HFF-Myc (cell line): ENCODE measurements at regions not wholly inside any gene's neighbourhood (a gene's known extent, or its start where the extent isn't known, plus 50 kb on each side); places are given as distances from the start of the nearest gene placed in this dataset.
"Not testable (repeated sequence)": the region's sequence is repeated elsewhere in the genome, so short reads cannot be mapped to it uniquely, and the experiment has no call there.

Experiments
- DNase-seq: peaks from one replicate; pipeline ENCODE4 v3.0.0-alpha.2; 2011; ENCODE audit warnings: low read depth; ENCODE audit errors: extremely low read depth
- H3K4me3 ChIP-seq: replicated peaks from 2 replicates; pipeline ENCODE4 v1.5.1; 2011; ENCODE audit warnings: low read depth, mild to moderate bottlenecking, control low read depth, low read length
- TF ChIP-seq, protein P1 (sequence below): IDR thresholded peaks from 2 replicates; pipeline ENCODE4 v1.5.1; 2012; ENCODE audit warnings: mild to moderate bottlenecking, low read depth, low read length, control low read depth; ENCODE audit errors: missing control alignments

DNA sequence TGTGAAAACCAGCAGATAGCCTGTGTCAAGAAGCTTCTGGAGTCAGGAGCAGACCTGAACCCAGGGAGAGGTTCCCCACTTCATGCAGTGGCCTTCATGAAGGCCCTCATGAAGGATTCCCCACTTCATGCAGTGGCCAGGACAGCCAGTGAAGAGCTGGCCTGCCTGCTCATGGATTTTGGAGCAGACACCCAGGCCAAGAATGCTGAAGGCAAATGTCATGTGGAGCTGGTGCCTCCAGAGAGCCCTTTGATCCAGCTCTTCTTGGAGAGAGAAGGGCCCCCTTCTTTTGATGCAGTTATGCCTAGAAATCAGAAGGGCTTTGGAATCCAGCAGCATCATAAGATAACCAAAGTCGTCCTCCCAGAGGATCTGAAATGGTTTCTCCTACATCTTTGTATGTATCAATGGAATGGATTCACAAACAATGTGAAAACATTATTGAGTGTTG, 103.9 kb upstream of the CHD2 start:
- no peak for DNase-seq
- TF ChIP-seq, protein P1, sequence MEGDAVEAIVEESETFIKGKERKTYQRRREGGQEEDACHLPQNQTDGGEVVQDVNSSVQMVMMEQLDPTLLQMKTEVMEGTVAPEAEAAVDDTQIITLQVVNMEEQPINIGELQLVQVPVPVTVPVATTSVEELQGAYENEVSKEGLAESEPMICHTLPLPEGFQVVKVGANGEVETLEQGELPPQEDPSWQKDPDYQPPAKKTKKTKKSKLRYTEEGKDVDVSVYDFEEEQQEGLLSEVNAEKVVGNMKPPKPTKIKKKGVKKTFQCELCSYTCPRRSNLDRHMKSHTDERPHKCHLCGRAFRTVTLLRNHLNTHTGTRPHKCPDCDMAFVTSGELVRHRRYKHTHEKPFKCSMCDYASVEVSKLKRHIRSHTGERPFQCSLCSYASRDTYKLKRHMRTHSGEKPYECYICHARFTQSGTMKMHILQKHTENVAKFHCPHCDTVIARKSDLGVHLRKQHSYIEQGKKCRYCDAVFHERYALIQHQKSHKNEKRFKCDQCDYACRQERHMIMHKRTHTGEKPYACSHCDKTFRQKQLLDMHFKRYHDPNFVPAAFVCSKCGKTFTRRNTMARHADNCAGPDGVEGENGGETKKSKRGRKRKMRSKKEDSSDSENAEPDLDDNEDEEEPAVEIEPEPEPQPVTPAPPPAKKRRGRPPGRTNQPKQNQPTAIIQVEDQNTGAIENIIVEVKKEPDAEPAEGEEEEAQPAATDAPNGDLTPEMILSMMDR, result no peak
- no peak overlapping the region for H3K4me3 ChIP-seq

DNA sequence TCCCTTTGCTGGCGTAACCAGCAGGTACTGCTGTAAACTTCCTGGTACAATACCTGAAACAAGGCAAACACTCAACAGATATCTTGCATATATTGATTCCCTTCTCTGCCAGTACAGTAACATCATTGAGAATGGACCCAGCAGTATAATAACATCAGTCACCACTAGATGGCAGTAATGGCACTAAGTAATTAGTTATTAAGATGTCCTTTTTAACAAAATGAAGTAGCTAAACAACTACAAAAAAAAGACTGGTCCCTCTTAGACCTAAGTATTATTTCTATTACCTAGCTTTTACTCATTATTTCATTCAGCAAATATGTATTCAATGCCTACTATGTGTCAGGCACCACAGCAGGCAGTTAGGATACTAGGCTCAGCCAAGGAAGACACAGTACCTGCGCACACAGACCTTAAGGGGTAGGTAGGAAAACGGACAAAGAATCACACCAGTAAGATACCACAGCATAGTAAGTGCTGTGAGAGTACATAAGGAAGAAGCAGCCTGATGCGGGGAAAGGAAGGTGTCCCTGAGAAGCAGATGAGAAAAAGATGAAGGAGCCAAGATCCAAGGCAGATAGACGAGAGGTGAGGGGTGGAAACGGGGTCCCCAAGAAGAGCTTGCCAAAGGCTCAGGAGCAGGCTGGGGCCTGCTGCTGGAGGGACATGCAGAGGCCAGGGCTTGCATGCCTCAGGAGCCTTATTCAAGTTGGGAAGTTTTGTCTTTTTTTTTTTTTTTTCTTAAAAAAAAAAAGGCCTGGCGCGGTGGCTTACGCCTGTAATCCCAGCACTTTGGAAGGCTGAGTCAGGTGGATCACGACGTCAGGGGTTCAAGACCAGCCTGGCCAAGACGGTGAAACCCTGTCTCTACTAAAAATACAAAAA, 102.7 kb upstream of the CHD2 start:
- H3K4me3 ChIP-seq, result no peak overlapping the region
- TF ChIP-seq, protein P1, result peak; percentile 45
- DNase-seq, result peak; percentile 75

DNA sequence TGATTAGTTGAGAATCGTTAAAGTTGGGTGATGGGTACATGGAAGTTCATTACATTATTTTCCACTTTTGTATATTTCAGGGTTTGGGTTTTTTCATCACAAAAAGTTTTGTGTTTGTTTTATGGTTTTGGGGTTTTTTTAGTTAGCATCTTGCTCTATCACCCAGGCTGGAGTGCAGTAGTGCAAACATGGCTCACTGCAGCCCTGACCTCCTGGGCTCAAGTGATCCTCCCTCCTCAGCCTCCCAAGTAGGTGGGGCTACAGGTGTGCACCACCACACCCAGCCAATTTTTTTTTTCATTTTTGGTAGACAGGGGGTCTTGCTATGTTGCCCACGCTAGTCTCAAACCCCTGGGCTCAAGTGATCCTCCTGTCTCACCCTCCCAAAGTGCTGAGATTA, 100.1 kb upstream of the CHD2 start:
- no peak for DNase-seq
- H3K4me3 ChIP-seq, result no peak overlapping the region
- TF ChIP-seq, protein P1, result no peak

DNA sequence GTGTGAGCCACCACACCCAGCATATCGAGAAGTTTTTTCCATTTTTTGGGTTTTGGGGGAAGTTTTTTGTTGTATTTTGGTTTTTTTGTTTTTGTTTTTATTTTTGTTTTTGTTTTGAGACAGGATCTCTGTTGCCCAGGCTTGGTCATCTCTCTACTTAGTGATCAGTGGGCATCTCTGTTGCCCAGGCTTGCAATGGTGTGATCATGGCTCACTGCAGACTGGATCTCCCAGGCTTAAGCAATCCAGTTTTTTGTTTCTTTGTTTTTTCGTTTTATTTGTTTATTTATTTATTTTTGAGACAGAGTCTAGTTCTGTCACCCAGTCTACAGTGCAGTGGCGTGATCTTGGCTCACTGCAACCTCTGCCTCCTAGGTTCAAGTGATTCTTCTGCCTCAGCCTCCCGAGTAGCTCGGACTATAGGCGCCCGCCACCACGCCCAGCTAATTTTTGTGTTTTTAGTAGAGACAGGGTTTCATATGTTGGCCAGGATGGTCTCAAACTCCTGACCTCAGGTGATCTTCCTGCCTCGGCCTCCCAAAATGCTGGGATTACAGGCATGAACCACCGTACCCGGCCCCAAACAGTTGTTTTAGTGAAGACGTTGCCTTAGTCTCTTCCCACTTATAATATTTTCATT, 99.6 kb upstream of the CHD2 start:
- H3K4me3 ChIP-seq, DNase-seq: not testable (repeated sequence)

DNA sequence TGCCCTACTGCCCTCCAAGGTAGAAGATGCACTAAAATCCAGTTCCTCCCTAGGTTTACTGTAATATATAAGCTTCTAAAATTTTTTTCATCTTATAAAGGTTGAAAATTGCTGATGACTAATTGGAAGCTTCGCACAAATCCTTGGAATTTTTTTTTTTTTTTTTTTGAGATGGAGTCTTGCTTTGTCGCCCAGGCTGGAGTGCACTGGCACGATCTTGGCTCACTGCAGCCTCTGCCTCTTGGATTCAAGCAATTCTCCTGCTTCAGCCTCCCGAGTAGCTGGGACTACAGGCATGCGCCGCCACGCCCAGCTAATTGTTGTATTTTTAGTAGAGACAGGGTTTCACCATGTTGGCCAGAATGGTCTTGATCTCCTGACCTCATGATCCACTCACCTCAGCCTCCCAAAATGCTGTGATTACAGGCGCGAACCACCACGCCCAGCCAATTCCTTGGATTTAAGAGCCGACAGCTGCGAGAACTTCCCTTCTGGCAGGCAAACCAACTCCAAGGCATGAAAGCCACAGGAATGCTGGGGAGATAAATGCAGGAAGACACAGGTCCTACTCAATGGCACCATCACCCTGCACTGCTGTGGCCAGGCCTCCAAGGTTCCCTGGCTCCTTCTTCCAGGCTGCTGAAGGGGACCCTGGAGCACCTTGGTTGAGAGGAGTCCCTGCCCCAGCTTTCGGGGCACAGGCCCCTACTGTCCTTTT, 98.9 kb upstream of the CHD2 start:
- H3K4me3 ChIP-seq, result not testable (repeated sequence)
- DNase-seq, result peak; percentile 87

DNA sequence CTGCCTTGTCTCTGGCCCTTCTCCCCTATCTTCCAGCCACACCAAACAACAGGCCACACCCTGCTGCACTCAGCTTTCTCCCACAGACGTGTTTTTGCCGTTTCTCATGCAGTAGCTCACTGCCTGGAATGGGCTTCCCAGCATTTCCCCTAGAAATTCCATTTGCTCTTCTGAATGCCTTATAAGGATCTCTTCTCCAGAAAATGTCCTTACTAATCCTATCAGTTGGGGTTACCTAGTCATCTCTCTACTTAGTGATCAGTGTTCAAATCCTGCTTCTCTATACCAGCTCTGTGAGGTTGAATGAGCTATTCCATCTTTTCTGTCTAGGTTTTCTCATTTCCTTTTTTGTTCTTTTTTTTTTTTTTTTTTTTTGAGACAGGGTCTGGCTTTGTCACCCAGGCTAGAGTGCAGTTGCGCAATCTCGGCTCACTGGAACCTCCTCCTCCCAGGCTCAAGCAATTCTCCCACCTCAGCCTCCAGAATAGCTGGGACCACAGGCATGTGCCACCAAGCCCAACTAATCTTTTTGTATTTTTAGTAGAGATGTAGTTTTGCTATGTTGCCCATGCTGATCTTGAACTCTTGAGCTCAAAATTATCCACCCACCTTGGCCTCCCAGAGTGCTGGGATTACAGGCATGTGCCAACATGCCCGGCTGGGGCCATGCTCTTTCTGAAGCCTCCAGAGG, 98.2 kb upstream of the CHD2 start:
- H3K4me3 ChIP-seq, result no peak overlapping the region
- DNase-seq, result peak; percentile 85
- TF ChIP-seq, protein P1, result no peak

DNA sequence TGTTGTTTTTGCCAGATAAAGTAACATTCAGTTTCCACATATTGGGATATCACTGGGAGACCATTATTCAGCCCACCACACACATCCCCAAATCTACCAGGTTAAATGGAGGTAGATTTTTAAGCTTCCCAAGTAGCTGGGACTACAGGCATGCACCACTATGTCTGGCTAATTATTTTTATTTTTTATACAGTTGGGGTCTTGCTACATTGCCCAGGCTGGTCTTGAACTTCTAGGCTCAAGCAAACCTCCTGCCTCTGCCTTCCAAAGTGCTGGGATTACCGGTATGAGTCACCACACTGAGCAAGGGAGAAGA, 96.6 kb upstream of the CHD2 start:
- DNase-seq, result no peak
- TF ChIP-seq, protein P1, result no peak

More for the DNA sequence above, 96.6 kb upstream of the CHD2 start:
- H3K4me3 ChIP-seq, result no peak overlapping the region
